Kasumi-1 (cell line): ENCODE measurements at regions not wholly inside any gene's neighbourhood (a gene's known extent, or its start where the extent isn't known, plus 50 kb on each side); places are given as distances from the start of the nearest gene placed in this dataset.
"Not testable (repeated sequence)": the region's sequence is repeated elsewhere in the genome, so short reads cannot be mapped to it uniquely, and the experiment has no call there.

ENCODE experiments used
- DNase-seq, 2 experiments: peaks; one replicate each; lab custom pipeline; 2025; lab: John Stamatoyannopoulos, UW

DNA sequence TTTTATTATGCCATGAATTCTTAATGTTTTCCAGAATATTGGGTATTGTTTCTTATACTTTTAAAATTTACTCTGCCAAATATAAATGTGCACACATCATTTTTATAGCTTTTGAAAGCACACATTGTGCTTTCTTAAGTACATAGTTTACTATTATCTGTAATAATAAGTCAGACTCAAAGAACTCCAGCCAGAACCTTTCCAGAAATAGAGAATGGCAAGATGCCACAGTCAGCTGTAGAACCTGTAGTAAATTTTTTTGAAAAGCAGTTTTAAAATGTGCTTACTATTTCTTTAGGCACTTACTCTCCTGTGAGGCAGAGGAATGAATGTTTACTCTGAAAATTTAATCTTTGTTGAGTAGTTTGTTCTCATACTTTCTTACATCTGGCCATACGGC lies 1287.1 kb downstream of the PCDH9 start:
- DNase-seq: no peak

DNA sequence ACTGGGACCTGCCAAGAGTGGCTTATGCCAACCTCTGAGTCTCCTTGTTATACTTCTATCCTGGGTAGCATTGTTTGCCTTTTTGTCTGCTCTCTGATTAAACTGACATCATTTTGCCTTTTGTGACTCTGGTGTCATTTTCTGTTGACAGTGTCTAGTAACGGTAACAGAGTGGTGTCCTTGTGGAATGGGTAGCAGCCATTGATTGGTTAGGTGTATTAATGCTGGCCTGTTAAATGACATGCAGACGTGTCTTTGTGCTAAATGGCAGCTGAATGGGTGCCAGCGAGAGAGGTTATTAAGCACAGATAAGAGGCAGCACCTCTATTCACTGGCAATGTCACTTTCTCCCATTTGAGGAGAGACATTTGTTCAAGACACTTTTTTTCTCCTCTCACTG lies 1289.4 kb downstream of the PCDH9 start:
- DNase-seq: no peak

DNA sequence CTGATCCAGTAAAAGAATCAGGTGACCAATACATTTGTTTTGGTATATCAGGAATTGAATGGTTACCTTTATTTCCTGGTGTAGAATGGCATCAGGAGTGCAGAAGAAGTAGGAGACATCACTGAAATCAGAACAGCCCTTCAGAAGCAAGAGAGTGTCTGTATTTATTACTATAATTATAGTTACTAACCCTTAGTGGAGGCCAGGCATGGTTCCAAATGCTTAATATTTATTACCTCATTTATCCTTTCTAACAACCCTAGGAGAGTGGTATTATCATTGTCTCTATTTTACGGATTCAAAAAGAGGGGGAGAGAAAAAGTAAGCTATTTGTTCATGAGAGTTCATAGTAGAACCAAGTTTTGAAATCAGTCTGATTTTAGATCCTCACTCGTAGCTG lies 1292.9 kb downstream of the PCDH9 start:
- no peak for DNase-seq

DNA sequence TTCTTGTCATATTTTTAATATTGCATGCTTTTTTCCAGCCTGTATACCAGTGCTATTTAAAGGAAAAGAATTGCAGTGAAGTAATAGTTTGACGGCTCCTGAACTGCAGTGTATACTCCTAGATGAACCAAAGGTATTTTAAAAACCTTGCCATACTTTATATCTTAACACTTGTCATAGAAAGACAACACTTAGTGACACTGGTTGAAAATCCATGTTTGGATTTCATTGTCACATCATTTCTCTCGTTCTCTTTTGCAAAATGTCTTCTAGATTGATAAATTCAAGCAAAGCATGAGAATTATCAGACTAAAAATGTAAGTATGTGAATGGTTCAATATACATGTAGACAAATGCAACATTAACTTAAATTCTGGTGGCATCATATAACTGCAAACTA lies 1293.9 kb downstream of the PCDH9 start:
- no peak for DNase-seq

DNA sequence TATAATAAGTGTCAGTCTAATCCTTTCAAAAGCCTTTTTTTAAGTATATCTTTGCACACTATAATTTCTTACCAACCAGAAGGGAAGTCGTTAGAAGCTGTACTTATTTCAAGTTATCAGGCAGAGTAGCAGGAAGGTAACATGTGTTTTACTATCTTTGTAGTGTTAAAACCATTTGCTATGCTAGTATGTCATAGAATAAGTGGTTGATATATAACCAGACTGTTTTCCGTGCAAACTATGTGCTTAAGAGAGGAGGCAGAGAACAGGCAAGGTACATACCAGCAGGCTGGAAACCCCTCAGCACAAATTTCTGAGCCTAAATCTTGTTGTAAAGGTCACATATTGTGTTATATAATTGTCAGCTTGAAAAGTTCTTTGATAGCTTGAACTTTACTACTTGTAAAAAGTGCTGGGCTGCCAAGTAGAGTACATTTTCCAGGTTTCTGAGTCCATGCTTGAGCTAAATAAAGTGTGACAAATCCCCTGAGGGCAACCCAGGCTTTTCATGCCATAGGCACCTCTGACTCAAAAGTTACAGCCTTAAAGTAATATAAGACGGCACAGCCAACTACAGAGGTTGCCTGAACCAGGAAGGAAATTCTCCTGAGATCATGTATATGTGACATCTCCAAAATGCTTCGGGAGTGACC lies 1297.4 kb downstream of the PCDH9 start:
- no peak for DNase-seq

DNA sequence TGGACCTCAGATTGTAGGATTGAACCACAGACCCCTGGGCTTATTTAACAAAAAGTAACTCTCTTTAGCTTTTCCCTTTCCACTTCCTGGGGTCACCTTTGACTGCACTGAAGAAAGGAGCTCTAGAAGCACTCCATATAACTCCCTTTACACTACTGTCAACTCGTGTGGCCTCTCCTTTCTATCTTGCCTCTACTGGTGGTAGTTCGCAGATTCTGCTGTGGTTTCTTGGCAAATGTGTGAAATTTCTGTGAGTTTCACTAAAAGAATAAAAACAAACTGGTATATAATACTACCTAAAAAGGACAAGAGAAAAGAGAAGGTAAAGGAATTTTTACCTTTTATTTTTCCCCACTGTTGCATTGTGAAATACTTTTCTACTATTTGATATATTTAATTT lies 1298.1 kb downstream of the PCDH9 start:
- DNase-seq: no peak

DNA sequence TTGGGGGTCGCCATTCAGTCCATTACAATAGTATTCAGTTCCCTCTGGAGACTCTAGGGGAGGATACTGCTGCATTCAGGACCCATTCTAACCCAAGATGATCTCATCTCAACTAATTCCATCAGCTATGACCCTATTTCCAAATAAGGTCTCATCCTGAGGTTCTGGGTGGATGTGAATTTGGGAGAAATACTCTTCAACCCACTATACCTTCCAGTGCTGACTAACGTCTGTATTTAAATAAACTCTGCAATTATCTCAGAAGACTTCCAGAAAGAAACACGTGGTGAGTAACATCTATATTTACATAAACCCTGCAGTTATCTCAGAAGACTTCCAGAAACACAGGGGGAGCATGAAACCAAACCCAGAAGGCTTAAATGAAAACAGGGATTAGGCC lies 1300.7 kb downstream of the PCDH9 start:
- no peak for DNase-seq

DNA sequence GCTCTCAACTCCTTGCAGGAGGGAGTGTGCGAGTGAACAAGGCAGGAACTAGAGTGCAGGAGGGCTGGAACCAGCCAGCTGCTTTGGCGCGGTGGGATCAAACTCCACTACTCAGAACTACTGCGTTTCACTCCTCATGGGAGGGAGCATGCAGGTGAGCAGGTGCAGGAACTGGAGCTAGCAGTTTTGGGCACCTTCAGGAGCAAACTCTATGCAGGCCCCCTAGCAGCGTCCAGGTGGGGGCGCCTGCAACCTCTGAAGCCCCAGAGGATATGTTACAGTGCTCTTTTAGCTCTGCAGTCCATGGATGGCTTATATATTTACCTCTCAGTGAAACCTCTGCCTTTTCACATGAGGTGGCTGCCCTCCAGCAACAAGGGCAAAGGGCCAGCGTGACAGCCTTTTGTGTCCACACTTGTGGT lies 1303.4 kb downstream of the PCDH9 start:
- DNase-seq: no peak

DNA sequence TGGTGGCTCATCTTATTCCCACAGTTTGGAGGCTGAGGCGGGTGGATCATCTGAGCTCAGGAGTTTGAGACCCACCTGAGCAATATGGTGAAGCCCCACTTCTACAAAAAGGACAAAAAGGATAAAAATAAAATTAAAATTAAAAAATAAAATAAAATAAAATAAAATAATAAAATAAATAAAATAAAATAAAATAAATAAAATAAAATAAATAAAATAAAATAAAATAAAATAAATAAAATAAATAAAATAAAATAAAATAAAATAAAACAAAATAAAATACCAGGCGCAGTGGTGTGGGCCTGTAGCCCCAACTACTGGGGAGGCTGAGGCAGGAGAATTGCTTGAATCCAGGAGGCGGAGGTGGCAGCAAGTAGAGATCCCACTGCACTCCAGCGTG lies 1307.3 kb downstream of the PCDH9 start:
- not testable (repeated sequence) for DNase-seq

DNA sequence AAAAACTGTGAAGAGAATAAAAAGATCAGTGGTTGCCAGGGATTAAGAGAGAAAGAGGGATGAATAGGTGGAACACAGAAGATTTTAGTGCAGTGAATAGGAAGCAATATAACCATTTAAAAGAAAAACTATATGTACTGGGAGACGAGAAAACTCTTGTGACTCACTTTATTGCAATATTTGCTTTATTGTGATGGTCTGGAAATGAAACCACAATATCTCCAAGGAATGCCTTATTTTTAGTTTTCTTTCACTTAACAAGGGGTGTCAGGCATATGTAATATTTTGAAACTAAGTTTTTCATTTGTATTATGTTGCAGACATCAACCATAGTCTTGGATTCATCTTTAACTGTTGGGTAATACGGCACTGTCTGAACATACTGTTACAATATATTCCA lies 1308.2 kb downstream of the PCDH9 start:
- no peak for DNase-seq

DNA sequence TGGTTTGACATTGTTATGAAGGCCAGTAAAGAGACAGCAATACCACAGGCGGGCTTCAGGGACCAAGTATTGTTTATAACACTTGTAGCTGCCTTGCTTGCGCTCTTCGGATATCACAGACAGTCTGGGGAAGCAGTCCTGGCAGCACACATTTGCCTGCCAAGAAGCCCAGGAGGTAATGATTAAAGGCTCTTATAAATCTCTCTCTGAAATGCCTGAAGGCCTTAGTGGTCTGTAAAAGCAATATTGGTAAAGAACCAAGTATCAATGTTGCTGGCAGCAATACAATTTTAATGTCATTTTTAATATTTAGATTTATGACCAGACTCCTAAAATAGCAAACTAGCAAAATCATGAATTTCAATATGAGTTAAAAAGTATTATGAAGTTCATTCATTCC lies 1312.4 kb downstream of the PCDH9 start:
- no peak for DNase-seq

DNA sequence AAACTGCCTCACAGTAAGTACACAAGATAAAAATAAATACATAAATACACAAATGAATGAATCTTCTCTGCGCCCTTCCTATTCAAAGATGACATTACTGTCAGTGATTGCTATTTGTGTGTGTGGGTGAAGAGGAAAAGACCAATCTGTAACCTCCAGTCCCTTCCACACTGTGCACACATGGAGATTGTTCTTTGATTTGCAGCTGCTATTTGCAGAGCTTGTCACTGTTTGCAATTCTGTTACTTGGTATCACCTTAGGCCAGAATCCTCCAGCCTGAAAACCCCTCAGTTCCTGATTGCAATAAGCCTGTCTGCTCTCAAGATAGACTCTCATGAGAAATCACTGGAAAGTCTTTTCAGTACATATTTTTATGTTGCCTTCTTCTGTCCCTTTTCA lies 1314.9 kb downstream of the PCDH9 start:
- no peak for DNase-seq

DNA sequence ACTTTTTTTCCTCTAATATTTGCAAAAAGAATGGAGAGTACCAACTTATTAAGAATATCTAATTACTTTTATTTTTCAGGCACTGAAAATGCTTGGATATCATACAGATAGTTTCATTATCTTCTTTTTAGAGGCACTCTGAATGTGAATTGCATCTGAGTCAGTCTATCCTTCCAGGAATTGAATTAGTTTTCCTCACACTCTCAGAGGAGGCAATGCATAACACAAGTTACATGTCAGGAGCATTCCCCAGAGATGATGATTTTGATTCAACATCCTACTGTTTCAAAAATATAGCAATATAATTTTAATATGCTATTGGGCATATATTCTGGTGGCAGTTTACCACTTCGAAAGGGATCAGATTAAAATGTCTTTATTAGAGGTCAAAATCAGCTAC lies 1315.4 kb downstream of the PCDH9 start:
- DNase-seq: no peak

DNA sequence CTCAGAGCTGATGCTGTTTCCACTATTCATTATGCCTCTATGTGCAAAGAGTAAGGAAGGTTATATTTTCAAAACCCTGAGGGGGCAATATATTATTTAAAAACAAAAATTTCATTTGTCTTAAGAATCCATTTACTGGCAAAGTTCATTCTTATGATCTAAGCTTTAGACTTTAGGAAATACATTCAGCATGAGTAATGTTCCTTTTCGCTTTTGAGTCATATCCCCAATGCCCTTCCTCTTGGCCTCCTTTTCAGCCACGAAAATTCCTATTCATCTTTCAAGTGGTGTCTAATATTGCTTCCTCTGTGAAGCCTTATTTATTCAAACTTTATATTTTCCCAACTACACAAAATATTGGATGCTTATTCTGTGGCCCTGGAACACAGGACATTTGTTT lies 1317.0 kb downstream of the PCDH9 start:
- no peak for DNase-seq

DNA sequence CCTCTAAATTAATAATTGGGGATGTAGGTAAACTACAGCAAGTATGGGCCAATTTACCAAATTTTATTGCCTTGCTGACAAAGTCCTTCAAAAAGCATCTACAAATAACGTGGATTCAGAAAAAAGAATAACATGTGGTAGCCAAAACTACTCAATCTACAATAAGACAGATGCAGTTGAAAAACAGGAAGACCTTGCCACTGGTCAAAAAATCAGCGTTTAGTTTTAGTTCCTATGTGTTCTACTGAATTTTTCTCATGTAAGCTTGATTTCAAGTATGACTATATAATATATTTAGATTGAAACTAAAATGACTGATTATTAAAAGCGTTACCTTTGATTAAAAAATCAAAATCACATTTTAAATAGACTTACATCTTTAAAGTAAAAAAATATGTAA lies 1317.6 kb downstream of the PCDH9 start:
- DNase-seq: no peak

DNA sequence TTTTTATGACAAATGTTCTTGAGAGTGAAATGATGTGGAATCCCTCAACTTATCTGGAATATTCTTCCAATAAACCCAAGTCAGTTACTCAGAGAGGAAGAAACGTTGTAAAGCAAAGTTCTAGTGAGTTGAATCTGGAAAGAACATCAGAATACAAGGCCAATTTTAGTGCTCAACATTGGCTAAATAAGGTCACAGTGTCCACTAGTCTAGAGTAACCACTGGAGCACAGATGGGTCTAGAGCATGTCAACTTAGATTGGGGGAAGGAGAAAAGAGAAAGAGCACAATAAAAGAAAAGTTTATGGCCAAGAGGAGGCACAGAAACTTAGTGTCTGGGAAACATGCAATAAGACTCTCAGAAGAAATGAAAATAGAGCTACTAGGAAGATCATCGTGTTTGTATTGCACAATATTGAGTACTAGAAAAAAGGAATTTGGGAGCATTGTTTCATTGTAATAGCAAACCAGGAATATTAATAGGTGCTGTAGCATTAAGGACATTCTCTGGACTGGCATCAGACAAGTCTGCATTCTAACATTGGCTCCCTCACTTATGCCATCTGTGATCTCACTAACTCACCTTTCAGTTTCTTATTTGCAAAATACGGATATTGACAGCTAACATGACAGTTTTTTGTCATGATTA lies 1318.5 kb downstream of the PCDH9 start:
- DNase-seq: no peak

DNA sequence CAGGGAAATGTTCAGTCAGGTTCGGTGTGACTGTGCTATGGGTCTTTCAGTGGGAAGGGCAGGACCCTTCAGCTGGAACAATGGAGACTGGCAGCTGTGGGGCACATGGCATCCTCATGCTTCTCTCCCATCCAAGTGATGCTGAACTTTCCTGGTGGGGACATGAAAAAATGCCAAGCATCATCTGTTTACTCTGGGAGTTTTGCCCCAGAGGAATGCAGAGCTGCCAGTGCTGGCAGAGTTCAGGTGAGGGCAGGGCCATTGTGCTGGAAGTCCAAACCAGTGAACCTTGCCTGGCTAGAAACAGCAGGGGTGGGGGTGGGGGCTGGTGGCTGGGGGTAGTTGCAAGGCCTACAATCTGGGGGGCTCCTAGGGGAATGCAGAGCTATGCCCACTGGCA lies 1320.6 kb downstream of the PCDH9 start:
- no peak for DNase-seq

DNA sequence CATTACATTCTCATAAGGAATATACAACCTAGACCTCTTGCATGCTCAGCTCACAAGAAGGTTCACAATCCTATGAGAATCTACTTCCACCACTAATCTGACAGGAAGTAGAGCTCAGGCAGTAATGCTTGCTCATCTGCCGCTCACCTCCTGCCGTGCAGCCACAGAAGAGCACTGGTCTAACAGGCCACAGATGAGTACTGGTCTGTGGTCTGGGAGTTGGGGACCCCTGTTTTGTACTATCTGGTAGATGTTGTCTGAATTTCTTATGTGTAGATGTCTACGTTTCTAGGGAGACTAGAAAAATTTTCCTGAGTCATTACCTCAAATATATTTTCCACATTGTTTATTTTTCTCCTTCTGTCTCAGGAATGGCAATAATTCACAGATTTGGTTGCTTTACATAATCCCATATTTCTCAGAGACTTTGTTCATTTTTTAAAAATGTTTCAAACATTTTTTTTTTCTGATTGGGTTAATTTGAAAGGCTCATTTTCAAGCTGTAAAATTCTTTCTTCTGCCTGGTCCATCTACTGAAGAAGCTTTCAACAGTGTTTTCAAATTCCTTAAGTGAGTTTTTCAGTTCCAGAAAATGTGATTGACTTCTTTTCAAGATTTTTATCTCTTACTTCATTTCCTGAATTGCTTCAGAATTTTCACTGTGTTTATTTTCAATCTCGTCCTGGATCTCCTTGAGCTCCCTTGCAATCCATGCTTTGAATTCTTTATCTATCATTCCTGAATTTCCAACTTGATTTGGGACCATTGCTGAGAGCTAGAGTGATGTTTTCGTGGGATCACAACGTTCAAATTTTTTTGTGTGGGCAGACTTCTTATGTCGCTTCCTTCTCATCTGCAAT lies 1322.2 kb downstream of the PCDH9 start:
- DNase-seq: no peak

DNA sequence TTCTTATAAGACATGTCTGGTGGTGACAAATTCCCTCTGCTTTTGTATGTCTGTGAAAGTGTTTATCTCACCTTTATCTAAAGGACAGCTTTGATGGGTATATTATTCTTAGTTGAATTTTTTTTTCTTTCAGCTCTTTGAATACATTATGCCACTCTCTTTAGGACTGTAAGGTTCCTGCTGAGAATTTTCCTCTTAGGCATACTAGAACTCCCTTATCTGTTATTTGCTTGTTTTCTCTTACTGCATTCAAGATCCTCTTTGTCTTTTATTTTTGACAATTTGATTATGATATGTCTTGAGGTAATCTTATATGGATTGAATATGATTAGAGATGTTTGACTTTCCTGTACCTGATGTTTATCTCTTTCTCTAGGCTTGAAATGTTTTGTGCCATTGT lies 1328.4 kb downstream of the PCDH9 start:
- DNase-seq: no peak

DNA sequence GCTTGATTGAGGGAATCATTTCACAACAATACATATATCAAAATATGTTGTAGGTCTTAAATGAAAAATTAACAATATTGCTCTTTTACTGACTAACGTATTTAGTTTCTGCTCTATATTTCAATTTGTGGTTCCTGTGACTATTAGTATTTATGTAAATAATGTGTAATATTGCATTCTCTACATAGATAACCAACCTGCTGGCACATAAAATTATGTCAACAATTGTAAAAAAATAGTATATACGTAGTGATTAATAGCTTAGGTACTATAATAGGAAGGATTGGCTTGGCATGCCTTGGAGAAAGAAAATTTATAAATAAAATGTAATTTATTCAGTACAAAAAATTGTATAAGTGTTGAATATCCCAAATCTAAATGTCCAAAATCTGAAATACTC lies 1336.1 kb downstream of the PCDH9 start:
- no peak for DNase-seq

DNA sequence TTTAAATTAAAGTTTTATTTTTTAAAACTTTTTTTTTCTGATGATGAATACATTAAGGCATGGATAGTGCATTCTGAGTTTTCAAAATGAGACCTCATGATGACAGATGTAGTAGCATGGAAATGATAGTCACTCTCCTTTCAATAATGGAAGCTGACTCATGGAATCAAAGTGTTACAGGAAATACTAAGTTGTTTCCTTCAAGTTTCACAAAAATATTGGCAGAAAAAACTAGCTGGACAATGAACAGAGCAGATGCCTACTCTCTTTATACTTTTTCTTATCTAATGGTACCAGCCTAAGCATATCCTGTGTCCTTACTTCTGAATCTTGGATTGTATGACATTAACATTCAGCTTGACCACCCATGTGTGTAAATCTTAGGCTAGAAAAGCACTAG lies 1337.3 kb downstream of the PCDH9 start:
- DNase-seq: no peak

DNA sequence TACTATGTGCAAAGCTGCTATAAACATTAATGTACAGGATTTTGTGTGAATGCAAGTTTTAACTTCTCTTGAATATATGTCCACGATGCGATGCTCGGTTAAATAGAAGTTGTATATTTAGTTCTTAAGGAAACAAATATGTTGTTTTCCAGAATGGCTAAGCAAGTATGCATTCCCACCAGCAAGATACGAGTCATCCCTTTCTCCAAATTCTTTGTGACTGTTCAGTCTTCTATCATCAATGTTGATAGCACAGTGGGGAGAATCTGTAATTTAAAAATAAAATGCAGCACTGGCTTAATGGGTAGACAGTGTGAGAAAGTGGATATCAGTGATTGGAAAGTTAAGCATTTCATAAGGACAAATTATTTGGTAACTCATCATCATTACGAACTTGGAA lies 1340.8 kb downstream of the PCDH9 start:
- DNase-seq: no peak

DNA sequence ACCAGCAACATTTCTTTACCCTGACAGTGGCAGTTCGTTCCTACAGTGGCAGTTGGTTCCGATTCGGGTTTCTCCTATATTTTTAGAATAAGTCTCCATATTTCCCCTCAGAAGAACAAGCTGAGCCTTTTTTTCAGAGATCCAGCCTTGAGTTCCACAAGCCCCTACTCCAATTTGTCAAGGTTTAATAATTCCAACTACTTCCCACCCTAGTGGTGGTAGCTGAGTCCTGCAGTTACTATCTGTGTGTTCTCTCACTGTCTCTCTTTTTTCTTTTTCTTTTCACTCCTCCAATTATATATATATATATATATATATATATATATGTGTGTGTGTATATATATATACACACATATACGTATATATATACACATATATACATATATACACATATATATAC lies 1347.3 kb downstream of the PCDH9 start:
- DNase-seq: no peak
